GM12878 (cell line): ENCODE measurements at regions not wholly inside any gene's neighbourhood (a gene's known extent, or its start where the extent isn't known, plus 50 kb on each side); places are given as distances from the start of the nearest gene placed in this dataset.

Source experiments
- ATAC-seq: fragments of 200-7000 bp; cut with Tn5 transposase; 3 replicates; pipeline ENCODE4 v1.9.1; 2020; ENCODE audit warnings: mild to moderate bottlenecking, moderate library complexity
- BruUV-seq: library from RNA; stranded (reverse); fragments of 400-500 nt; replicated peaks from 2 replicates; lab custom pipeline; 2021; lab: Mats Ljungman, UMichigan
- CTCF ChIA-PET: fragments of 300-600 bp; sonication (Branson Sonifier 250); formaldehyde crosslinking; extraction: SDS; loops from one replicate; lab custom pipeline; 2021; ENCODE audit warnings: inconsistent platforms; lab: Yijun Ruan, JAX
- POLR2A ChIA-PET: fragments of 350-600 bp; formaldehyde crosslinking; extraction: SDS; loops from one replicate; lab custom pipeline; 2021; ENCODE audit warnings: inconsistent platforms; lab: Charles Lee
- RAD21 ChIA-PET: fragments of 300-600 bp; sonication (Branson Sonifier 250); formaldehyde crosslinking; loops from one replicate; lab custom pipeline; 2023; ENCODE audit warnings: antibody characterized with exemption; ENCODE audit not compliant: unreplicated experiment; lab: Charles Lee
- SMC1A ChIA-PET: fragments of 300-600 bp; sonication (Branson Sonifier 250); formaldehyde crosslinking; loops from one replicate; lab custom pipeline; 2023; ENCODE audit not compliant: unreplicated experiment, uncharacterized antibody; lab: Charles Lee
- DNase-seq: peaks from one replicate; pipeline ENCODE4 v3.0.0-alpha.2; 2011; ENCODE audit warnings: low read depth, low spot score
- FAIRE-seq: peaks from 3 replicates; lab custom pipeline; 2011; peaks lifted over from hg19 to GRCh38; lab: Jason Lieb, UNC
- H2AFZ ChIP-seq: 2 replicates; pipeline ENCODE4 v1.6.0; 2011; ENCODE audit warnings: low read depth, low read length, control low read depth; ENCODE audit not compliant: control insufficient read depth
- H3K27ac ChIP-seq: 2 replicates; pipeline ENCODE4 v1.5.1; 2011; ENCODE audit warnings: control low read depth; ENCODE audit not compliant: control insufficient read depth, insufficient read depth
- H3K27me3 ChIP-seq, 2 experiments: replicated peaks in 1 of 2; 2 replicates each; pipeline versions ENCODE4 v1.6.0 to v1.6.1; 2011; ENCODE audit warnings: low read length in 1 of 2; ENCODE audit not compliant: control insufficient read depth in 2 of 2, insufficient read depth in 2 of 2
- H3K36me3 ChIP-seq, 2 experiments: 2 replicates each; pipeline ENCODE4 v1.5.1; 2011; ENCODE audit warnings: low read length in 1 of 2; ENCODE audit not compliant: control insufficient read depth in 2 of 2, insufficient read depth in 2 of 2
- H3K4me1 ChIP-seq: 2 replicates; pipeline ENCODE4 v1.6.1; 2011; ENCODE audit warnings: mild to moderate bottlenecking, low read length, moderate library complexity, mixed read lengths; ENCODE audit not compliant: control insufficient read depth, insufficient read depth
- H3K4me2 ChIP-seq: 2 replicates; pipeline ENCODE4 v1.6.0; 2011; ENCODE audit warnings: control low read depth; ENCODE audit not compliant: control insufficient read depth, insufficient read depth
- H3K4me3 ChIP-seq: fragments of 200-600 bp; sonication (generic); 2 replicates; pipeline ENCODE4 v1.5.1; 2016
- H3K79me2 ChIP-seq: 2 replicates; pipeline ENCODE4 v1.6.0; 2011; ENCODE audit warnings: low read length; ENCODE audit not compliant: control insufficient read depth, insufficient read depth
- H3K9ac ChIP-seq: 2 replicates; pipeline ENCODE4 v1.8.0; 2011; ENCODE audit warnings: low read length, control low read depth, mixed read lengths; ENCODE audit not compliant: control insufficient read depth, insufficient read depth
- H3K9me3 ChIP-seq: replicated peaks from 3 replicates; pipeline ENCODE4 v1.5.1; 2011; ENCODE audit warnings: mild to moderate bottlenecking, low read length; ENCODE audit not compliant: control insufficient read depth, insufficient read depth
- H4K20me1 ChIP-seq: 2 replicates; pipeline ENCODE4 v1.6.0; 2011; ENCODE audit not compliant: control insufficient read depth, insufficient read depth
- CEBPB ChIP-seq, 2 experiments: fragments of 150-350 bp in 1 of 2; IDR thresholded peaks; 2 replicates each; pipeline ENCODE4 v1.6.1; 2012 to 2014; ENCODE audit warnings: low read depth in 2 of 2, low read length in 2 of 2, borderline replicate concordance in 1 of 2, inconsistent platforms in 1 of 2
- CHD2 ChIP-seq: IDR thresholded peaks from 2 replicates; pipeline ENCODE4 v1.6.1; 2011; ENCODE audit warnings: low read depth, low read length, improper control_type of control experiment, borderline replicate concordance
- DPF2 ChIP-seq: fragments of 450-650 bp; IDR thresholded peaks from 2 replicates; pipeline ENCODE4 v1.6.1; 2017; ENCODE audit warnings: mild to moderate bottlenecking
- E4F1 ChIP-seq: fragments of 450-650 bp; IDR thresholded peaks from 2 replicates; pipeline ENCODE4 v1.6.1; 2018; ENCODE audit warnings: borderline replicate concordance, mild to moderate bottlenecking; ENCODE audit not compliant: partially characterized antibody
- EGR1 ChIP-seq, 2 experiments: IDR thresholded peaks; 1 replicate in 1 of 2; 2 replicates in 1 of 2; pipeline ENCODE4 v1.6.1; 2011 to 2012; ENCODE audit warnings: low read depth in 2 of 2, low read length in 2 of 2, borderline replicate concordance in 1 of 2, mild to moderate bottlenecking in 1 of 2, moderate library complexity in 1 of 2
- HDAC2 ChIP-seq: fragments of 200-600 bp; sonication (generic); IDR thresholded peaks from 2 replicates; pipeline ENCODE4 v1.6.1; 2017
- MLLT1 ChIP-seq: fragments of 450-650 bp; IDR thresholded peaks from 2 replicates; pipeline ENCODE4 v1.6.1; 2016; ENCODE audit warnings: mild to moderate bottlenecking
- MYB ChIP-seq: fragments of 150-350 bp; IDR thresholded peaks from 2 replicates; pipeline ENCODE4 v1.6.1; 2014; ENCODE audit warnings: mild to moderate bottlenecking, low read depth, low read length, borderline replicate concordance
- NBN ChIP-seq: fragments of 450-650 bp; IDR thresholded peaks from 2 replicates; pipeline ENCODE4 v1.6.1; 2016
- POLR2A ChIP-seq: IDR thresholded peaks from 2 replicates; pipeline ENCODE4 v1.6.1; 2011; ENCODE audit warnings: low read depth, mild to moderate bottlenecking, low read length
- RBBP5 ChIP-seq: fragments of 200-600 bp; sonication (generic); conservative IDR thresholded peaks from 2 replicates; pipeline ENCODE4 v1.6.1; 2016
- SRF ChIP-seq, 2 experiments: IDR thresholded peaks; 2 replicates each; pipeline ENCODE4 v1.6.1; 2011; ENCODE audit warnings: low read depth in 2 of 2, low read length in 2 of 2, mild to moderate bottlenecking in 1 of 2, moderate library complexity in 1 of 2
- ZNF207 ChIP-seq: fragments of 450-650 bp; IDR thresholded peaks from 2 replicates; pipeline ENCODE4 v1.6.1; 2014; ENCODE audit warnings: antibody characterized with exemption, mild to moderate bottlenecking, borderline replicate concordance
- ZZZ3 ChIP-seq: IDR thresholded peaks from 2 replicates; pipeline ENCODE4 v1.6.1; 2011; ENCODE audit warnings: low read depth; ENCODE audit not compliant: control insufficient read depth, insufficient read length
- WGBS: methylation state at CpG from one replicate; pipeline ENCODE4 v1.1.6; 2016; ENCODE audit warnings: low lambda C conversion rate; ENCODE audit not compliant: insufficient replicate concordance, insufficient coverage; ENCODE audit errors: missing lambda C conversion rate; 5-methylcytosine and 5-hydroxymethylcytosine counted together
- in situ Hi-C: fragments of 300-500 bp; cut with MboI; formaldehyde crosslinking; loops from 9 replicates; pipeline ENCODE4 v1.14.3; 2018; ENCODE audit warnings: mixed read lengths
- intact Hi-C: fragments of 100-400 bp; cut with micrococcal nuclease; formaldehyde crosslinking; loops from one replicate; pipeline ENCODE4 v1.14.2; 2022; ENCODE audit not compliant: unreplicated experiment
- TF ChIP-seq, protein P1 (sequence below): IDR thresholded peaks from 2 replicates; pipeline ENCODE4 v1.6.1; 2011; ENCODE audit warnings: borderline replicate concordance, low read depth, mild to moderate bottlenecking, moderate library complexity, mixed read lengths, low read length; ENCODE audit not compliant: insufficient read depth; ENCODE audit errors: extremely low read length
- TF ChIP-seq, protein P2 (sequence below): IDR thresholded peaks from 2 replicates; pipeline ENCODE4 v1.6.1; 2011; ENCODE audit warnings: borderline replicate concordance, low read depth, mild to moderate bottlenecking, moderate library complexity, low read length; ENCODE audit not compliant: insufficient read depth, poor library complexity, severe bottlenecking

- intact Hi-C loops (no loop called here), in situ Hi-C loops (no loop called here)
- no peaks in the 10 kb centered on the region for H4K20me1 ChIP-seq
- WGBS = 0% methylated on average over 1 of the region's 1 CpG
- H3K4me3 ChIP-seq = no peak overlapping the region
- ChIA-PET POLR2A (no interaction called here), CTCF (no interaction called here), RAD21 (no interaction called here), SMC1A (no interaction called here)
- DNase-seq (no peak), ATAC-seq (no peak), FAIRE-seq (no peak)
- no peak overlapping the region for H2AFZ ChIP-seq
- no TSS peak for BruUV-seq
- H3K36me3 ChIP-seq = no peaks in the 10 kb centered on the region
- no peak for TF ChIP-seq MYB
- no peak for TF ChIP-seq NBN
- no peak for TF ChIP-seq RBBP5
- TF ChIP-seq ZNF207 = no peak
- TF ChIP-seq E4F1 = no peak
- TF ChIP-seq POLR2A = no peak
- TF ChIP-seq DPF2 = no peak
- no peak for TF ChIP-seq ZZZ3
- no peak for TF ChIP-seq HDAC2
- TF ChIP-seq MLLT1 = no peak
- no peak for TF ChIP-seq SRF (IDR thresholded peaks at IDR 0.05; ENCODE audit: low read depth in 2 of 2, low read length in 2 of 2)
- TF ChIP-seq, protein P1, sequence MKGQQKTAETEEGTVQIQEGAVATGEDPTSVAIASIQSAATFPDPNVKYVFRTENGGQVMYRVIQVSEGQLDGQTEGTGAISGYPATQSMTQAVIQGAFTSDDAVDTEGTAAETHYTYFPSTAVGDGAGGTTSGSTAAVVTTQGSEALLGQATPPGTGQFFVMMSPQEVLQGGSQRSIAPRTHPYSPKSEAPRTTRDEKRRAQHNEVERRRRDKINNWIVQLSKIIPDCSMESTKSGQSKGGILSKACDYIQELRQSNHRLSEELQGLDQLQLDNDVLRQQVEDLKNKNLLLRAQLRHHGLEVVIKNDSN = no peak
- no peak for TF ChIP-seq EGR1 (IDR thresholded peaks at IDR 0.05; ENCODE audit: borderline replicate concordance in 1 of 2, low read depth in 2 of 2, low read length in 2 of 2)
- TF ChIP-seq, protein P2, sequence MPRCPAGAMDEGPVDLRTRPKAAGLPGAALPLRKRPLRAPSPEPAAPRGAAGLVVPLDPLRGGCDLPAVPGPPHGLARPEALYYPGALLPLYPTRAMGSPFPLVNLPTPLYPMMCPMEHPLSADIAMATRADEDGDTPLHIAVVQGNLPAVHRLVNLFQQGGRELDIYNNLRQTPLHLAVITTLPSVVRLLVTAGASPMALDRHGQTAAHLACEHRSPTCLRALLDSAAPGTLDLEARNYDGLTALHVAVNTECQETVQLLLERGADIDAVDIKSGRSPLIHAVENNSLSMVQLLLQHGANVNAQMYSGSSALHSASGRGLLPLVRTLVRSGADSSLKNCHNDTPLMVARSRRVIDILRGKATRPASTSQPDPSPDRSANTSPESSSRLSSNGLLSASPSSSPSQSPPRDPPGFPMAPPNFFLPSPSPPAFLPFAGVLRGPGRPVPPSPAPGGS = no peak
- no peak for TF ChIP-seq CEBPB (IDR thresholded peaks at IDR 0.05; ENCODE audit: borderline replicate concordance in 1 of 2, low read depth in 2 of 2, low read length in 2 of 2)
- TF ChIP-seq CHD2 = no peak
- no peaks in the 10 kb centered on the region for H3K27me3 ChIP-seq
- no peaks in the 10 kb centered on the region for H3K79me2 ChIP-seq
- H3K27ac ChIP-seq = no peak overlapping the region
- no peaks in the 10 kb centered on the region; the same call in 2 of the 3 replicates for H3K9me3 ChIP-seq
- H3K4me1 ChIP-seq = no peaks in the 10 kb centered on the region
- H3K9ac ChIP-seq = no peak overlapping the region
- no peak overlapping the region for H3K4me2 ChIP-seq
Measured at GRCh38 chr18:67742954-67743353, 226.4 kb upstream of the DSEL start.
